ENCODE measurements at regions not wholly inside any gene's neighbourhood (a gene's known extent, or its start where the extent isn't known, plus 50 kb on each side); places are given as distances from the start of the nearest gene placed in this dataset.
A peak's percentile ranks its signal among the peaks of the same experiment; 100 is the strongest.

- H3K27ac ChIP-seq (ENCODE audit: low read depth in 1 of 2, low read length in 1 of 2) = no peak overlapping the region
- H3K36me3 ChIP-seq (ENCODE audit: control insufficient read depth in 4 of 4, insufficient read depth in 4 of 4, low read length in 4 of 4) = no peaks in the 10 kb centered on the region
- WGBS, 2 donors = 92% methylated on average over 6 of the region's 6 CpGs
- no peak for TF ChIP-seq CTCF (IDR thresholded peaks at IDR 0.05; ENCODE audit: control extremely low read depth, extremely low read depth)
- H3K27me3 ChIP-seq (ENCODE audit: control insufficient read depth in 3 of 3, insufficient read depth in 3 of 3, low read length in 2 of 3) = no peaks in the 10 kb centered on the region
- no peak for DNase-seq
- no peak overlapping the region for H3K4me3 ChIP-seq
- peaks cover 0 to 3% (median 0%) of the 10 kb centered on the region in 4 donors for H3K9me3 ChIP-seq (ENCODE audit: control insufficient read depth in 4 of 4, insufficient read depth in 3 of 4, low read length in 3 of 4)
- H3K9ac ChIP-seq (ENCODE audit: insufficient read depth in 1 of 2, low read length in 2 of 2) = no peak overlapping the region
- no peaks in the 10 kb centered on the region for H3K4me1 ChIP-seq (ENCODE audit: control insufficient read depth in 5 of 5, insufficient read depth in 5 of 5, low read length in 5 of 5)
- ATAC-seq (ENCODE audit: insufficient read depth, low FRiP score) = no peak
Measured at GRCh38 chr16:6494716-6495115, 837.9 kb upstream of the RBFOX1 start.

- H3K27me3 ChIP-seq (ENCODE audit: control insufficient read depth in 3 of 3, insufficient read depth in 3 of 3, low read length in 2 of 3) = no peaks in the 10 kb centered on the region
- DNase-seq = no peak
- no peak overlapping the region for H3K4me3 ChIP-seq
- no peaks in the 10 kb centered on the region for H3K4me1 ChIP-seq (ENCODE audit: control insufficient read depth in 5 of 5, insufficient read depth in 5 of 5, low read length in 5 of 5)
- peaks cover 0 to 3% (median 0%) of the 10 kb centered on the region in 4 donors for H3K9me3 ChIP-seq (ENCODE audit: control insufficient read depth in 4 of 4, insufficient read depth in 3 of 4, low read length in 3 of 4)
- TF ChIP-seq CTCF (IDR thresholded peaks at IDR 0.05; ENCODE audit: control extremely low read depth, extremely low read depth) = no peak
- H3K27ac ChIP-seq (ENCODE audit: low read depth in 1 of 2, low read length in 1 of 2) = no peak overlapping the region
- ATAC-seq (ENCODE audit: insufficient read depth, low FRiP score) = no peak
- WGBS, 2 donors = 75 to 80% methylated on average over 6 of the region's 6 CpGs
- no peak overlapping the region for H3K9ac ChIP-seq (ENCODE audit: insufficient read depth in 1 of 2, low read length in 2 of 2)
- H3K36me3 ChIP-seq (ENCODE audit: control insufficient read depth in 4 of 4, insufficient read depth in 4 of 4, low read length in 4 of 4) = no peaks in the 10 kb centered on the region
Measured at GRCh38 chr16:6493555-6493954, 839.1 kb upstream of the RBFOX1 start.

GRCh38 chr16:6492742-6493141 lies 839.9 kb upstream of the RBFOX1 start:
- H3K36me3 ChIP-seq (ENCODE audit: control insufficient read depth in 4 of 4, insufficient read depth in 4 of 4, low read length in 4 of 4) = no peaks in the 10 kb centered on the region
- peaks cover 0 to 3% (median 0%) of the 10 kb centered on the region in 4 donors for H3K9me3 ChIP-seq (ENCODE audit: control insufficient read depth in 4 of 4, insufficient read depth in 3 of 4, low read length in 3 of 4)
- H3K27me3 ChIP-seq (ENCODE audit: control insufficient read depth in 3 of 3, insufficient read depth in 3 of 3, low read length in 2 of 3) = no peaks in the 10 kb centered on the region
- H3K27ac ChIP-seq (ENCODE audit: low read depth in 1 of 2, low read length in 1 of 2) = no peak overlapping the region
- H3K9ac ChIP-seq (ENCODE audit: insufficient read depth in 1 of 2, low read length in 2 of 2) = no peak overlapping the region
- no peak for TF ChIP-seq CTCF (IDR thresholded peaks at IDR 0.05; ENCODE audit: control extremely low read depth, extremely low read depth)
- no peak for ATAC-seq (ENCODE audit: insufficient read depth, low FRiP score)
- no peaks in the 10 kb centered on the region for H3K4me1 ChIP-seq (ENCODE audit: control insufficient read depth in 5 of 5, insufficient read depth in 5 of 5, low read length in 5 of 5)
- H3K4me3 ChIP-seq = no peak overlapping the region
- DNase-seq = peak in 1 of 3 donors; percentile 12

- Histone ChIP-seq H3K9me3 (ENCODE audit: control insufficient read depth in 4 of 4, insufficient read depth in 3 of 4, low read length in 3 of 4) (peaks cover 0 to 3% (median 0%) of the 10 kb centered on the region in 4 donors), H3K36me3 (ENCODE audit: control insufficient read depth in 4 of 4, insufficient read depth in 4 of 4, low read length in 4 of 4) (no peaks in the 10 kb centered on the region), H3K4me3 (no peak overlapping the region), H3K27me3 (ENCODE audit: control insufficient read depth in 3 of 3, insufficient read depth in 3 of 3, low read length in 2 of 3) (peaks cover 14 to 44% (median 20%) of the 10 kb centered on the region in 3 donors), H3K27ac (ENCODE audit: low read depth in 1 of 2, low read length in 1 of 2) (no peak overlapping the region), H3K9ac (ENCODE audit: insufficient read depth in 1 of 2, low read length in 2 of 2) (no peak overlapping the region), H3K4me1 (ENCODE audit: control insufficient read depth in 5 of 5, insufficient read depth in 5 of 5, low read length in 5 of 5) (no peaks in the 10 kb centered on the region)
- ATAC-seq (ENCODE audit: insufficient read depth, low FRiP score) (no peak), DNase-seq (no peak)
- WGBS, 2 donors = 15 to 26% methylated on average over 2 of the region's 2 CpGs
- no peak for TF ChIP-seq CTCF (IDR thresholded peaks at IDR 0.05; ENCODE audit: control extremely low read depth, extremely low read depth)
Measured at GRCh38 chr16:6484935-6485334, 847.7 kb upstream of the RBFOX1 start.

Data from lung (tissue), 11 donors.